ENCODE measurements at regions not wholly inside any gene's neighbourhood (a gene's known extent, or its start where the extent isn't known, plus 50 kb on each side); places are given as distances from the start of the nearest gene placed in this dataset.

DNA sequence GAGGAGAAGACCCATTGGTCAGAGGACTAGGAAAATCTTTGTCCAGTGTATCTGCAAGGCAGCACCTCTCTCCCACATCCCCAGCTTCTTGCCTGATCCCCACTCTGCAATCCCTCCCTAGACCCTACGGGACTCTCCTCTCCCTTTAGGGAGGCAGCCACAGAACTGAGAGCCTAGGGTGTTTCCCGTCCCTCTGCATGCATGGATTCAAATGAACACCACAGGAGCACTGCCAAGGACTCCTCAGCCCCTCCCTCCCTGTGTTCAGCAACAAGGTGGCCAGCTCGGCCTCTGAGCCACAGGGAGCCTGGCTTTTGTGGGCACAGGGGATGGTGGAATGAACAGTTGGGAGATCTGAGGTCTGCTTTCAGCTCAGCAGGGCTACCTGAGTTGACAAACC is 117.1 kb downstream of the TXNL1 start:
- TF ChIP-seq, protein P1, sequence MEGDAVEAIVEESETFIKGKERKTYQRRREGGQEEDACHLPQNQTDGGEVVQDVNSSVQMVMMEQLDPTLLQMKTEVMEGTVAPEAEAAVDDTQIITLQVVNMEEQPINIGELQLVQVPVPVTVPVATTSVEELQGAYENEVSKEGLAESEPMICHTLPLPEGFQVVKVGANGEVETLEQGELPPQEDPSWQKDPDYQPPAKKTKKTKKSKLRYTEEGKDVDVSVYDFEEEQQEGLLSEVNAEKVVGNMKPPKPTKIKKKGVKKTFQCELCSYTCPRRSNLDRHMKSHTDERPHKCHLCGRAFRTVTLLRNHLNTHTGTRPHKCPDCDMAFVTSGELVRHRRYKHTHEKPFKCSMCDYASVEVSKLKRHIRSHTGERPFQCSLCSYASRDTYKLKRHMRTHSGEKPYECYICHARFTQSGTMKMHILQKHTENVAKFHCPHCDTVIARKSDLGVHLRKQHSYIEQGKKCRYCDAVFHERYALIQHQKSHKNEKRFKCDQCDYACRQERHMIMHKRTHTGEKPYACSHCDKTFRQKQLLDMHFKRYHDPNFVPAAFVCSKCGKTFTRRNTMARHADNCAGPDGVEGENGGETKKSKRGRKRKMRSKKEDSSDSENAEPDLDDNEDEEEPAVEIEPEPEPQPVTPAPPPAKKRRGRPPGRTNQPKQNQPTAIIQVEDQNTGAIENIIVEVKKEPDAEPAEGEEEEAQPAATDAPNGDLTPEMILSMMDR (IDR thresholded peaks at IDR 0.05; ENCODE audit: low read depth, low read length, poor library complexity, severe bottlenecking) = no peak
- TF ChIP-seq EZH2phosphoT487 (IDR thresholded peaks at IDR 0.05; ENCODE audit: borderline replicate concordance, low read length) = no peak
